HG03378 (cell line): ENCODE measurements at regions not wholly inside any gene's neighbourhood (a gene's known extent, or its start where the extent isn't known, plus 50 kb on each side); places are given as distances from the start of the nearest gene placed in this dataset.
"Not testable (repeated sequence)": the region's sequence is repeated elsewhere in the genome, so short reads cannot be mapped to it uniquely, and the experiment has no call there.

ENCODE experiments used
- ATAC-seq: cut with Tn5 transposase; IDR thresholded peaks from one replicate; pipeline ENCODE4 v1.9.1; 2021; ENCODE audit warnings: mild to moderate bottlenecking, moderate library complexity; ENCODE audit not compliant: unreplicated experiment

DNA sequence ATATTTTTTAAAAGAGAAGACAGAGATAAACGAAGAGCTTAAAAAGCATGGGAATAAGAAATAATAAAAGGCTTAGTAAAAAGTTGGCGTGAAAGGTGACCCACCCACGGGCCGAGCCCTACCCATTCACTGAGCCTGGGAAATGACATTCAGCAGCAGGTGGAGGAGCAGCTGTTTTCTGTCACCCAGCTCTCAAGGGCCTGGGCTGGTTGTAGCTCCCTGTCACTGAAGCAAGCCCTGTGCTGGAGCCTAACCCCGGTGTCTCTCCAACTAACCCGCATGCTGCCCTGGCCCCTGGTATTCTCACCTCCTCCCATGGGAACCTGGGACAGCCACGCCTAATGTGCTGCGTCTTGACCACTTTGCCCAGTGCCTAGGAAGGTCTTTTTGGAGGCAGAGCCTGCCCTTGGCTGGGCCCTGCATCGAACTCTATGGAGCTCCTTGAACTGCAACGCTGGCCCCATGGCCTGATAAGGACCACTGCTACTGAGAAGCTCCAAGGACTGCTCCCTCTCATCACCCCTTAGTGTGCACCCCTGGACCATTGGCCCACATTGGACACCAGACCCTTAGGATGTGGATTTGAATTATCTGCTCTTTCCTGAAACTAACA, 68.8 kb upstream of the IYD start:
- ATAC-seq, result no peak

- peak; percentile 90 for ATAC-seq
Measured at GRCh38 chr6:150301846-150302519, 66.8 kb upstream of the IYD start.

- ATAC-seq, result no peak
Measured at GRCh38 chr6:150302520-150303176, 66.2 kb upstream of the IYD start.

- ATAC-seq, result no peak
Measured at GRCh38 chr6:150303256-150303655, 65.6 kb upstream of the IYD start.

- no peak for ATAC-seq
Measured at GRCh38 chr6:150304429-150304828, 64.4 kb upstream of the IYD start.

DNA sequence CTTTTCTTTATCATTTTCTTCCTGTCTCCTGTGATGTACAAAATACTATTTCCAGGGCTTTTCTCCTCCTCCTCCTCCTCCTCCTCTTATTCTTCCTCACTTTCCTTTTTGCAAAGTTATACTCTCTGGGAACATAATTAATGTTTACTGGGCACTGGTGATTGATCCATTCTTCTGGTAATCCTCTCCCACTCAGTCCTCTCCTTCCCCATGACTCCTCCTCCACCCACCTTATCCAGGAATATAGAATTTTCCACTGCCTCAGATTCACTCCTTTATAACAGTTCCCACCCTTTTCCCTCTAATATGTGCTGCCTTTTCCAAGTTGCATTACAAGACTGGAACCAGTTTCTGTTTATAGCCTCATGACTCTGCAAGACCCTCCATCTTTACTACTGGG, 62.5 kb upstream of the IYD start:
- no peak for ATAC-seq

DNA sequence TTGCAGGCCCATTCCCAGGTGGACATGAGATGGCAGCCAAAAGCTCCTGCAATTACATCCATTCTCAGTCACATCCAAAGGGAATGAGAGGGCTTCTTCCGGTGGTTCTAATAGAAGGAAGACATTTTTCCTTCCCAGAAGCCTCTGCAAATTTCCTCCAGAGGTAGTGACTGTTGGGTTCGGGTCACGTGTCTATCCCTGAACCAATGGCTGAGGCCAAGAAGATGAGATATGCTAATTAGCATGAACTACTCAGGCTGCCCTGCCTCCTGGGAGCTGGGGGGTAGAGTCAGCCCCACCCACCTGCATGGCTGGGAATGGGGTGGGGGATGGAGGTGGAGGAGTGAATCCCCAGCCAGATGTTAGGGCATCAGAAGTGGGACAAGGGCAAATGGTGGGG, 61.3 kb upstream of the IYD start:
- no peak for ATAC-seq

DNA sequence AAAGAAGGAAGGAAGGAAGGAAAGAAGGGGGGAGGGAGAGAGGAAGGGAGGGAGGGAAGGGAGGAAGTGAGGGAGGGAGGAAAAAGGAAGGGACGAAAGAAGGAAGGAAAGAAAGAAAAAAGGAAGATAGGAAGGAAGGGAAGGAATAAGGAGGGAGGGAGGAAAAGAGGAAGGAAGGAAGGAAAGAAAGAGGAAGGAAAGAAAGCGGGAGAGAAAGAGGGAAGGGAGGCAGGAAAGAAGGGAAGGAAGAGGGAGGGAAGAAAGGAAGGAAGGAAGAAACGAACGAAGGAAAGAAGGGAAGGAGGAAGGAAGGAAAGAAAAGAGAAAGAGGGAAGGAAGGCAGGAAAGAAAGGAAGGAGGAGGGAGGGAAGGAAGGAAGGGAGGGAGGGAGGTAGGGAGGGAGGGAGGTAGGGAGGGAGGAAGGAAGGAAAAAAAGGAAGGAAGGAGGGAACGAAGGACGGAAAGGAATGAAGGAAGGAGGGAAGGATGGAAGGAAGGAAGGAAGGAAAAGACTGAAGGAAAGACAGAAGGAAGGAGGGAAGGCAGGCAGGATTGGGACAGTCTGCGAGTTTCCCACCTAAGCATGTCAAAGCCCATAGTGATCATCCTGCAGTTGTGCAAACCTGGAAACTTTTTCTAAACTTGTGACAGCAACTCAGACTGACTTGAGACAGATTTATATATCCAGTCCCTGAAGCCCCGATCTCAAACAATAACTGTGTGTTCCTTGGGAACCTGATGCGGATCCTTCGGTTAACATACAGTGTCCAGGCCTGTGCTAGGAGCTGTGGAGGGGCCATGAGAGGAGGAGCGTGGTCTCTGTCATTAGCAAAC, 59.8 kb upstream of the IYD start:
- ATAC-seq, result no peak

DNA sequence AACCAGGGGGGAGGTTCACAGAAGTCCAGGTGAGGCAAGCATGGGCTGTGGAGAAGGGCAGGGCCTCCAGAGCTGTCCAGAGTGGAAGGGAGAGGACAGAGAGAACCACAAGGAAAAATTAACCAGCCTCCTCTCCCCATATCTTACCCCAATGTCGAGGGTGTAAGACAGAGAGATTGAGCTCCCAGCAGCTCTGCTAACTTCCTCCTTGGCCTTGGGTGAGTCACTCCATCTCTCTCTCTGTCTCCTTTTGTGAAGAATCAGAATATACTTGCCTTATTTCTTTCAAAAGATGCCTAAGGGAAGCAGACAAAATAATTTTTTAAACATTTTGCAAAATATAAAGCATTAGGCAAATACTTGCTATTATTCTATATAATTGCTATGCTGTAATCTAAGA, 58.3 kb upstream of the IYD start:
- ATAC-seq, result no peak

DNA sequence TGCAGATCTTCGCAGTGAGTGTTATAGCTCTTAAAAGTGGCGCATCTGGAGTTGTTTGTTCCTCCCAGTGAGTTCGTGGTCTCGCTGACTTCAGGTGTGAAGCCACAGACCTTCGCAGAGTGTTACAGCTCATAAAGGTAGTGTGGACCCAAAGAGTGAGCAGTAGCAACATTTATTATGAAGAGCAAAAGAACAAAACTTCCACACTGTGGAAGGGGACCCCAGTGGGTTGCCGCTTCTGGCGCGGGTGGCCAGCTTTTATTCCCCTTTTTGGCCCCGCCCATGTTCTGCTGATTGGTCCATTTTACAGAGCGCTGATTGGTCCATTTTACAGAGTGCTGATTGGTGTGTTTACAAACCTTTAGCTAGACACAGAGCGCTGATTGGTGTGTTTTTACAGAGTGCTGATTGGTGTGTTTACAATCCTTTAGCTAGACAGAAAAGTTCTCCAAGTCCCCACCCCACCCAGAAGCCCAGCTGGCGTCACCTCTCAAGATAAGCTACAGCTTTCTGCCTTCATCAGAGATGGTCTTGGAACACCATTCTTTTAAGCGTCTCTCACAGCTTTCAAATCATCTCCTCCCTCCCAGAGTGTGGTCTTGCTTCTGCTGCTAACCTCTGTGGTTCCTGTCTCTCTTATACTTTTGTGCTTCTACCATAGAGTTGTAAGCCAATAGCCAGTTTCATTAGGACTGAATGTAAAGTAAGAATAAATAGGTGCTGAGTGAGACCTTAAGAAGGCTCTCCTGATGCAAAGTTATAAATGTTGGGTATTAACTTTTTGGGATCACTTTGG, 57.5 kb upstream of the IYD start:
- ATAC-seq, result not testable (repeated sequence)

DNA sequence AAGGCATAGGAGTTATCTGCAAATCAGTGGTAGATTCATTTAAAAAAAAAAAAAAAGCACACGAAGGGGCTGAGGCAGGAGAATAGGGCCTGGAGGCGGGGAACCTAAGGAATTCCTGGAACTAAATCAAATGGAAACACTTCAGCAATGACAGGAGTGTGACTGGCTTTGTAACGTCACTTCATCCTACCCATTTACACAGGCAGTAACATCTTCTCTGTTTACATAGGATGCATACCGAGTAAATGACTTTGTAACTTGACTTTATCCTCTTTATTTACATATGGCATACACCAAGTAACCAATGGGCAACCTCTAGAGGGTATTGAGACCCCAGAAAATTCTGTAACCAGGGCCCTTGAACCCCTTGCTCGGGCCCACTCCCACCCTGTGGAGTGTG, 56.4 kb upstream of the IYD start:
- no peak for ATAC-seq

GRCh38 chr6:150312844-150313584, 55.8 kb upstream of the IYD start:
- no peak for ATAC-seq

DNA sequence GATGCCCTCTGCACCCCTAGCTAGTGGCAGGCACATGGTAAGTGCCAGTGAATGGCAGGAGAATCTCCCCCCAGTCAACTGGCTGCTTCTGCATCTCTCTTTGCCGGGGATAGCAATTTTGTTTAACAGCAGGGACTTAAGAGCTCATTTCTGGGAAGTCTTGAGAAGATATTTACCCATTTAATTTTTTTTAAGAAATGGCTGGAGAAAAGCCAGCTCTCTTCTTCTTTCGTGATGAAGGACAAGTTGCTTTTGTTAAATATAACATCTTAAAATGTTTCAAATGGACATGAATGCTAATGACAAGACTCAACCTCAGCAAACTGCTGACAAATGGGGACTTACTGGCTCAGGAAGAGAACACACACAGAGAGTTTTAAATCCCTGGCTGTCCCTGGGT, 55.0 kb upstream of the IYD start:
- no peak for ATAC-seq

GRCh38 chr6:150314230-150315188, 54.3 kb upstream of the IYD start:
- ATAC-seq, result no peak

GRCh38 chr6:150315626-150316025, 53.2 kb upstream of the IYD start:
- ATAC-seq, result no peak

GRCh38 chr6:150316936-150317335, 51.9 kb upstream of the IYD start:
- no peak for ATAC-seq
